B cell (primary cell): ENCODE measurements at regions not wholly inside any gene's neighbourhood (a gene's known extent, or its start where the extent isn't known, plus 50 kb on each side); places are given as distances from the start of the nearest gene placed in this dataset.

Source experiments
- ATAC-seq: fragments of 200-7000 bp; cut with Tn5 transposase; one replicate; pipeline ENCODE4 v1.10.0; 2021; ENCODE audit warnings: low read depth, mild to moderate bottlenecking, moderate number of reproducible peaks, moderate library complexity
- CTCF ChIA-PET: fragments of 350-600 bp; sonication (Branson Sonifier 250); formaldehyde crosslinking; loops from one replicate; lab custom pipeline; 2021; ENCODE audit warnings: antibody characterized with exemption, inconsistent platforms; lab: Charles Lee
- POLR2A ChIA-PET: fragments of 350-600 bp; sonication (Branson Sonifier 250); formaldehyde crosslinking; loops from one replicate; lab custom pipeline; 2021; ENCODE audit warnings: antibody characterized with exemption; lab: Charles Lee
- DNase-seq: peaks from one replicate; pipeline ENCODE4 v3.0.0; 2013
- H2AFZ ChIP-seq: 2 replicates; pipeline ENCODE4 v1.6.1; 2012; ENCODE audit warnings: mild to moderate bottlenecking, low read depth, low read length; ENCODE audit not compliant: insufficient read depth, poor library complexity, severe bottlenecking
- H3K27ac ChIP-seq, 2 donors: 1 replicate in 1 of 2; 2 replicates in 1 of 2; pipeline ENCODE4 v1.5.1; 2012 to 2013; ENCODE audit warnings: low read length in 2 of 2, mild to moderate bottlenecking in 2 of 2, moderate library complexity in 1 of 2
- H3K27me3 ChIP-seq, 4 experiments: fragments of 200-600 bp in 1 of 4; sonication (generic) in 1 of 4; replicated peaks in 1 of 4; 1 replicate in 2 of 4; 2 replicates in 2 of 4; pipeline versions ENCODE4 v1.6.1 to v1.7.0; 2013 to 2016; ENCODE audit warnings: low read length in 3 of 4, mild to moderate bottlenecking in 2 of 4, mixed read lengths in 1 of 4, moderate library complexity in 1 of 4; ENCODE audit not compliant: insufficient read depth in 4 of 4, control insufficient read depth in 3 of 4; ENCODE audit errors: control extremely low read depth in 1 of 4
- H3K36me3 ChIP-seq, 2 experiments: replicated peaks in 1 of 2; 1 replicate in 1 of 2; 2 replicates in 1 of 2; pipeline versions ENCODE4 v1.6.1 to v1.7.1; 2013; ENCODE audit warnings: low read length in 1 of 2; ENCODE audit not compliant: insufficient read depth in 2 of 2, control insufficient read depth in 1 of 2; ENCODE audit errors: control extremely low read depth in 1 of 2, extremely low read depth in 1 of 2
- H3K4me1 ChIP-seq, 2 donors: fragments of 200-600 bp in 1 of 2; sonication (generic) in 1 of 2; 1 replicate in 1 of 2; 2 replicates in 1 of 2; pipeline versions ENCODE4 v1.5.1 to v1.6.1; 2013 to 2017; ENCODE audit warnings: low read length in 2 of 2; ENCODE audit not compliant: control insufficient read depth in 2 of 2, insufficient read depth in 2 of 2
- H3K4me2 ChIP-seq: replicated peaks from 2 replicates; pipeline ENCODE3; 2012; ENCODE audit warnings: mild to moderate bottlenecking, low read depth, low read length; ENCODE audit not compliant: poor library complexity, severe bottlenecking
- H3K4me3 ChIP-seq, 5 experiments: fragments of 200-600 bp in 1 of 5; sonication (generic) in 1 of 5; 1 replicate in 3 of 5; 2 replicates in 2 of 5; pipeline versions ENCODE4 v1.5.1 to v1.7.0; 2011 to 2016; ENCODE audit warnings: low read length in 4 of 5, mild to moderate bottlenecking in 4 of 5, low read depth in 2 of 5, control low read depth in 1 of 5, moderate library complexity in 1 of 5; ENCODE audit not compliant: insufficient read depth in 1 of 5; ENCODE audit errors: control extremely low read depth in 1 of 5, extremely low read depth in 1 of 5
- H3K79me2 ChIP-seq: fragments of 200-600 bp; sonication (generic); one replicate; pipeline ENCODE4 v1.6.0; 2016; ENCODE audit warnings: low read length; ENCODE audit not compliant: control insufficient read depth, insufficient read depth
- H3K9ac ChIP-seq: fragments of 200-600 bp; sonication (generic); 2 replicates; pipeline ENCODE4 v1.6.1; 2017; ENCODE audit warnings: mild to moderate bottlenecking, low read length, moderate library complexity
- H3K9me3 ChIP-seq, 3 donors: one replicate each; pipeline versions ENCODE4 v1.6.1 to v1.7.1; 2013; ENCODE audit warnings: low read length in 2 of 3; ENCODE audit not compliant: control insufficient read depth in 2 of 3, insufficient read depth in 1 of 3; ENCODE audit errors: control extremely low read depth in 1 of 3
- H4K20me1 ChIP-seq: 2 replicates; pipeline ENCODE4 v1.6.0; 2012; ENCODE audit warnings: mild to moderate bottlenecking, low read length; ENCODE audit not compliant: insufficient read depth, control insufficient read depth, poor library complexity, severe bottlenecking
- H3K27ac Mint-ChIP-seq: one replicate; pipeline ENCODE4 v1.8.0; 2021; ENCODE audit warnings: mixed read lengths
- H3K27me3 Mint-ChIP-seq: one replicate; pipeline ENCODE4 v1.8.0; 2021; ENCODE audit warnings: mixed read lengths
- H3K4me1 Mint-ChIP-seq: one replicate; pipeline ENCODE4 v1.8.0; 2021; ENCODE audit warnings: mixed read lengths
- H3K4me3 Mint-ChIP-seq: one replicate; pipeline ENCODE4 v1.8.0; 2021; ENCODE audit warnings: mixed read lengths
- H3K9me3 Mint-ChIP-seq: one replicate; pipeline ENCODE4 v1.8.0; 2022; ENCODE audit warnings: mixed read lengths; ENCODE audit not compliant: insufficient read depth
- CTCF ChIP-seq: fragments of 200-600 bp; IDR thresholded peaks from one replicate; pipeline ENCODE4 v1.8.0; 2022; ENCODE audit warnings: antibody characterized with exemption, mild to moderate bottlenecking
- EZH2 ChIP-seq: IDR thresholded peaks from 2 replicates; pipeline ENCODE4 v1.6.1; 2012; ENCODE audit warnings: borderline replicate concordance, low read depth, mild to moderate bottlenecking, moderate library complexity, low read length; ENCODE audit not compliant: insufficient read depth, poor library complexity, severe bottlenecking
- WGBS: methylation state at CpG from one replicate; pipeline ENCODE4 v1.1.5; 2013; ENCODE audit warnings: missing lambda C conversion rate; ENCODE audit not compliant: insufficient coverage; 5-methylcytosine and 5-hydroxymethylcytosine counted together
- intact Hi-C: fragments of 100-400 bp; cut with micrococcal nuclease; formaldehyde crosslinking; loops from one replicate; pipeline ENCODE4 v1.10.0; 2022

GRCh38 chr20:8073024-8073832 lies 53.7 kb upstream of the TMX4 start:
- peak overlapping the region; percentile 29 for H2AFZ ChIP-seq
- no peak overlapping the region for H3K4me3 Mint-ChIP-seq
- H3K4me1 Mint-ChIP-seq, result no peaks in the 10 kb centered on the region
- H3K36me3 ChIP-seq, result no peaks in the 10 kb centered on the region
- no peak overlapping the region for H3K9ac ChIP-seq
- H3K4me2 ChIP-seq, result no peak overlapping the region
- peaks cover 0 to 1% (median 0%) of the 10 kb centered on the region in 3 donors for H3K9me3 ChIP-seq
- ChIA-PET POLR2A (no interaction called here), CTCF (no interaction called here)
- ATAC-seq (no peak), DNase-seq (no peak)
- intact Hi-C loops, result no loop called here
- H3K79me2 ChIP-seq, result no peaks in the 10 kb centered on the region
- H3K9me3 Mint-ChIP-seq, result no peaks in the 10 kb centered on the region
- H3K4me1 ChIP-seq, result no peaks in the 10 kb centered on the region
- no peak for TF ChIP-seq CTCF
- TF ChIP-seq EZH2, result no peak
- H4K20me1 ChIP-seq, result no peaks in the 10 kb centered on the region
- H3K27me3 ChIP-seq, result no peaks in the 10 kb centered on the region
- no peak overlapping the region for H3K27ac Mint-ChIP-seq
- H3K27ac ChIP-seq, result no peak overlapping the region
- peaks cover 7% of the 10 kb centered on the region for H3K27me3 Mint-ChIP-seq
- no peak overlapping the region for H3K4me3 ChIP-seq
- 53% methylated on average over 4 of the region's 5 CpGs for WGBS

- no peaks in the 10 kb centered on the region for H4K20me1 ChIP-seq
- 100% methylated on average over 2 of the region's 3 CpGs for WGBS
- POLR2A ChIA-PET, result no interaction called here
Observed at GRCh38 chr20:8074931-8075330, 55.4 kb upstream of the TMX4 start.

More at GRCh38 chr20:8074931-8075330, 55.4 kb upstream of the TMX4 start:
- no peak overlapping the region for H3K4me2 ChIP-seq
- no peak overlapping the region for H3K4me3 ChIP-seq
- no peak overlapping the region for H3K27ac Mint-ChIP-seq
- no peaks in the 10 kb centered on the region for H3K9me3 Mint-ChIP-seq
- H3K9ac ChIP-seq, result no peak overlapping the region
- no peaks in the 10 kb centered on the region for H3K79me2 ChIP-seq
- H3K27me3 Mint-ChIP-seq, result peaks cover under 1% of the 10 kb centered on the region
- H3K4me3 Mint-ChIP-seq, result no peak overlapping the region
- H2AFZ ChIP-seq, result no peak overlapping the region
- H3K36me3 ChIP-seq, result no peaks in the 10 kb centered on the region
- no peaks in the 10 kb centered on the region for H3K4me1 Mint-ChIP-seq
- DNase-seq (no peak), ATAC-seq (no peak)
- H3K4me1 ChIP-seq, result no peaks in the 10 kb centered on the region
- intact Hi-C loops, result no loop called here
- H3K9me3 ChIP-seq, result peaks cover 0 to 1% (median 0%) of the 10 kb centered on the region in 3 donors
- CTCF ChIA-PET, result no interaction called here
- H3K27ac ChIP-seq, result no peak overlapping the region
- TF ChIP-seq EZH2, result no peak
- no peaks in the 10 kb centered on the region for H3K27me3 ChIP-seq
